Testis (tissue), 2 donors: ENCODE measurements at regions not wholly inside any gene's neighbourhood (a gene's known extent, or its start where the extent isn't known, plus 50 kb on each side); places are given as distances from the start of the nearest gene placed in this dataset.
"Not testable (repeated sequence)": the region's sequence is repeated elsewhere in the genome, so short reads cannot be mapped to it uniquely, and the experiment has no call there.

Experiments used
- DNase-seq: peaks from one replicate; pipeline ENCODE4 v3.0.0-alpha.2; 2019
- H3K27ac ChIP-seq, 2 donors: fragments of 200-600 bp; sonication (generic); one replicate each; pipeline ENCODE4 v1.5.1; 2019
- H3K27me3 ChIP-seq: fragments of 200-600 bp; sonication (generic); one replicate; pipeline ENCODE4 v1.5.1; 2019
- H3K36me3 ChIP-seq: fragments of 200-600 bp; sonication (generic); one replicate; pipeline ENCODE4 v1.5.1; 2017; ENCODE audit warnings: low read depth; ENCODE audit errors: missing control alignments
- H3K4me1 ChIP-seq: fragments of 200-600 bp; sonication (generic); one replicate; pipeline ENCODE4 v1.5.1; 2019
- H3K4me3 ChIP-seq, 2 donors: fragments of 200-600 bp; sonication (generic); one replicate each; pipeline ENCODE4 v1.5.1; 2017 to 2019
- H3K9me3 ChIP-seq: fragments of 200-600 bp; sonication (generic); one replicate; pipeline ENCODE4 v1.5.1; 2017
- POLR2A ChIP-seq: fragments of 450-650 bp; IDR thresholded peaks from one replicate; pipeline ENCODE4 v1.6.1; 2017; ENCODE audit warnings: antibody characterized with exemption, mild to moderate bottlenecking, moderate library complexity
- WGBS, 2 donors: methylation state at CpG; one replicate each; pipeline ENCODE4 v1.1.5; 2018; 5-methylcytosine and 5-hydroxymethylcytosine counted together
- intact Hi-C: fragments of 100-400 bp; cut with DNase I; formaldehyde crosslinking; loops from one replicate; pipeline ENCODE4 v1.15.1; 2023; ENCODE audit warnings: low total_unique reads
- TF ChIP-seq, protein P1 (sequence below), 3 experiments: fragments of 450-650 bp in 2 of 3; fragments of 200-600 bp in 1 of 3; sonication (generic) in 1 of 3; IDR thresholded peaks; one replicate each; pipeline ENCODE4 v1.5.1; 2016 to 2019; ENCODE audit warnings: antibody characterized with exemption in 3 of 3, mild to moderate bottlenecking in 2 of 3, moderate library complexity in 1 of 3

- no peaks in the 10 kb centered on the region for H3K27me3 ChIP-seq
- WGBS, 2 donors = 98 to 100% methylated on average over 1 of the region's 1 CpG
- no peaks in the 10 kb centered on the region for H3K36me3 ChIP-seq
- DNase-seq = no peak
- H3K4me3 ChIP-seq = no peak overlapping the region
- H3K27ac ChIP-seq = no peak overlapping the region
- H3K9me3 ChIP-seq = no peaks in the 10 kb centered on the region
- intact Hi-C loops = no loop called here
- no peaks in the 10 kb centered on the region for H3K4me1 ChIP-seq
- no peak for TF ChIP-seq POLR2A
- TF ChIP-seq, protein P1, sequence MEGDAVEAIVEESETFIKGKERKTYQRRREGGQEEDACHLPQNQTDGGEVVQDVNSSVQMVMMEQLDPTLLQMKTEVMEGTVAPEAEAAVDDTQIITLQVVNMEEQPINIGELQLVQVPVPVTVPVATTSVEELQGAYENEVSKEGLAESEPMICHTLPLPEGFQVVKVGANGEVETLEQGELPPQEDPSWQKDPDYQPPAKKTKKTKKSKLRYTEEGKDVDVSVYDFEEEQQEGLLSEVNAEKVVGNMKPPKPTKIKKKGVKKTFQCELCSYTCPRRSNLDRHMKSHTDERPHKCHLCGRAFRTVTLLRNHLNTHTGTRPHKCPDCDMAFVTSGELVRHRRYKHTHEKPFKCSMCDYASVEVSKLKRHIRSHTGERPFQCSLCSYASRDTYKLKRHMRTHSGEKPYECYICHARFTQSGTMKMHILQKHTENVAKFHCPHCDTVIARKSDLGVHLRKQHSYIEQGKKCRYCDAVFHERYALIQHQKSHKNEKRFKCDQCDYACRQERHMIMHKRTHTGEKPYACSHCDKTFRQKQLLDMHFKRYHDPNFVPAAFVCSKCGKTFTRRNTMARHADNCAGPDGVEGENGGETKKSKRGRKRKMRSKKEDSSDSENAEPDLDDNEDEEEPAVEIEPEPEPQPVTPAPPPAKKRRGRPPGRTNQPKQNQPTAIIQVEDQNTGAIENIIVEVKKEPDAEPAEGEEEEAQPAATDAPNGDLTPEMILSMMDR (IDR thresholded peaks at IDR 0.05) = no peak
Measured at GRCh38 chr11:38392176-38392575, 1794.1 kb upstream of the RAG2 start.

DNA sequence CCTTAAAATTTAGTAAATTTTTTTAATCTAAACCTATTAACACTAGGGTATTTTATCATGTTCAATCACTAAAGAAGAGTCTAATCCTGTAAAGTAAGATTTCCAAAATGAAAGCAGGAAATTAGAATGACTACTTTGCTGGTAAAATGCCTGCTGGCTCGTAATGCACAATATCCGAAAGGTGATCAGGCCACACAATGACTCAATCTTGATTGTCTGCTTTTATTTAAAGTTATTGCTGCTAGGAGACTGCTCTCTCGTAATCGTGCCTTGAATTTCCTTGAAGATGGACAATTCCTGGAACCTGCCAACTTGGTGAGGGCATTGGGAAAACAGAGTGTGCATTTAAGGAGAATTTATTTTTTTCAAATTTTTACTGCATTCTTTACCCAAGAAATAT lies 1786.5 kb upstream of the RAG2 start:
- no peaks in the 10 kb centered on the region for H3K4me1 ChIP-seq
- H3K4me3 ChIP-seq = no peak overlapping the region
- no peak overlapping the region for H3K27ac ChIP-seq
- TF ChIP-seq, protein P1 (IDR thresholded peaks at IDR 0.05) = no peak
- no peak for TF ChIP-seq POLR2A
- intact Hi-C loops = no loop called here
- H3K9me3 ChIP-seq = no peaks in the 10 kb centered on the region
- no peak for DNase-seq
- H3K27me3 ChIP-seq = no peaks in the 10 kb centered on the region
- WGBS, 2 donors = 86 to 89% methylated on average over 4 of the region's 4 CpGs
- H3K36me3 ChIP-seq = no peaks in the 10 kb centered on the region

DNA sequence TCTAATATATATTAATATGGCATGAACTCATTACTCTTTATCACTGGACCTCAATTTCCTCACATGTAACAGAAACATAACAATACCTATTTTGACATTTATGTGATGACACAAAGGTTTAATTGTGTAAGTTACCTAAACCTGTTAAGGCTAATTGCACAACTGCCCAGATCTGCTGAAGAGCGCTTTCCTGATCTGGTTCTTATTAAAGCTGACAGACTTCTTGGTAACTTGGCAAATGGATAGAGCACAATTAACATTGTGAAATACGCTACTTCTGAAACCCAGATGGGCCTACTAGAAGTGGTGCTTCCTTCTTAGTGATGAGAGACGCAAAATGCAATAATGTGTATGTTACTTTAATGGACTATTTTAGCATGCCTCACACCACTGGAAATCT lies 1767.2 kb upstream of the RAG2 start:
- Histone ChIP-seq H3K4me1 (no peaks in the 10 kb centered on the region), H3K27ac (no peak overlapping the region), H3K36me3 (no peaks in the 10 kb centered on the region), H3K4me3 (no peak overlapping the region), H3K9me3 (no peaks in the 10 kb centered on the region), H3K27me3 (no peaks in the 10 kb centered on the region)
- whole genome bisulfite sequencing, 2 donors = 93 to 95% methylated on average over 3 of the region's 3 CpGs
- DNase-seq = no peak
- TF ChIP-seq POLR2A = no peak
- TF ChIP-seq, protein P1 (IDR thresholded peaks at IDR 0.05) = no peak
- intact Hi-C loops = no loop called here

DNA sequence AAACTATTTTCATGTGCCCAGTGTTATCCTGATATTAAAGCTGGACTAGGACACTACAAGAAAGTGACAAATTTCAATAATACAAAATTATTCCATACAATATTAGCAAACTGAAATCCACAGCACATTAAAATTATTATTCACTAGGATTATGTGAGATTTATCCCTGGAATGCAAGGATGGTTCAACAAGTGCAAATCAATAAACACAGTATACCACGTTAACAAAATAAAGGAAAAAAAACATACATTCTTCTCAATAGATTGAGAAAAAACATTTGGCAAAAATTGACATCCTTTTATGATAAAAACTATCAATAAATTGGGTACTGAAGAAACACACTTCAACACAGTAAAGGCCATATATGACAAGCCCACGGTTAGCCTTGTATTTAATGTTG lies 1758.2 kb upstream of the RAG2 start:
- TF ChIP-seq, protein P1 (IDR thresholded peaks at IDR 0.05) = no peak
- TF ChIP-seq POLR2A = no peak
- no peaks in the 10 kb centered on the region for H3K36me3 ChIP-seq
- H3K4me3 ChIP-seq = no peak overlapping the region
- H3K9me3 ChIP-seq = no peaks in the 10 kb centered on the region
- H3K4me1 ChIP-seq = no peaks in the 10 kb centered on the region
- no peaks in the 10 kb centered on the region for H3K27me3 ChIP-seq
- intact Hi-C loops = no loop called here
- WGBS, 2 donors = 78 to 84% methylated on average over 2 of the region's 2 CpGs
- no peak overlapping the region for H3K27ac ChIP-seq
- no peak for DNase-seq

DNA sequence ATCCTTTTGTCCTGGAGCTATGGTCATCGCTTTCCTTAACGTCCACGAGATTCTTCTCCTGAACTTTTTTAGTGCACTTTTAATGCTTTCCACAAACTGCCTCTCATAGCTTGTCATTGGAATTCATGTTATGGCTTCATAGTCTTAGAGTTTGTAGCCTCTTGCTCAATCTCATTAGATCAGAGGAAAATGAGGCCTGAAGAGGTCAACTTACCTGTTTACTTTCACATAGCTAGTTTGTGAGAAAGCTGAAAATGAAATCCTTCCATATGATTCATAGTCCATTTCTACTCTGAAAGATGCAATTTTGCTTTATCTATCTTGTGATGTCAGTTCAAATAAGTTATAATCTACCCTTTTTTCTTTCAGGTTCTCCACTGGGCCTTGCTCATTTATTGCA lies 1747.2 kb upstream of the RAG2 start:
- no peak for DNase-seq
- TF ChIP-seq POLR2A = no peak
- TF ChIP-seq, protein P1 (IDR thresholded peaks at IDR 0.05) = no peak
- no peaks in the 10 kb centered on the region for H3K36me3 ChIP-seq
- H3K4me3 ChIP-seq = no peak overlapping the region
- intact Hi-C loops = no loop called here
- WGBS, 2 donors = 94 to 95% methylated on average over 3 of the region's 3 CpGs
- no peak overlapping the region for H3K27ac ChIP-seq
- H3K27me3 ChIP-seq = no peaks in the 10 kb centered on the region
- no peaks in the 10 kb centered on the region for H3K4me1 ChIP-seq
- no peaks in the 10 kb centered on the region for H3K9me3 ChIP-seq

- H3K27ac ChIP-seq, H3K9me3 ChIP-seq, H3K27me3 ChIP-seq, H3K36me3 ChIP-seq, intact Hi-C loops, H3K4me3 ChIP-seq, DNase-seq, H3K4me1 ChIP-seq: not testable (repeated sequence)
- 93 to 95% methylated on average over 2 of the region's 2 CpGs for WGBS, 2 donors
Measured at GRCh38 chr11:38341612-38342011, 1743.6 kb upstream of the RAG2 start.
